Germinal center (tissue), 1 donor: ENCODE measurements at regions not wholly inside any gene's neighbourhood (a gene's known extent, or its start where the extent isn't known, plus 50 kb on each side); places are given as distances from the start of the nearest gene placed in this dataset.

Experiments used
- DNase-seq: peaks from one replicate; pipeline ENCODE4 v3.0.0; 2012; ENCODE audit warnings: mixed read lengths, low spot score

- no peak for DNase-seq
These were observed 437.3 kb upstream of the MPDZ start for GRCh38 chr9:13716601-13717321.

DNA sequence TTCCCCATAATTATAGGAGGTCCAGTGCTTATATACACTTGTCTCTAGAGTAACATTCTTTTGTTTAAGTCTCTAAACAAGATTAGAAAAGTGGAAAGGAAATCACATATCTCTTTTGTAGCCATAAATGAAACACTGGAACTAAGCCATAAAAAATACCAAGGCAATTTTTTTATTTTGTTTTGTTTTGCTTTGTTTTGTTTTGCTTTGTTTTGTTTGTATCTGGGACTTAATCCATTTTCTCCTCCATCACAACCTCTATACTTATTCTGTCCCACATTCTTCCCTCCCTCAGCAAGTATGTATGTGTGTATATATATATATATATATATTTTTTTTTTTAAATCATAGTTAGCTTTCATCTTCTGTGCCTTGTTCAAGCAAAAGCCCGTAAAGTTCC, 436.6 kb upstream of the MPDZ start:
- no peak for DNase-seq

GRCh38 chr9:13715430-13715829, 435.9 kb upstream of the MPDZ start:
- no peak for DNase-seq

- DNase-seq, result no peak
These were observed 428.4 kb upstream of the MPDZ start for GRCh38 chr9:13707612-13708576.

- DNase-seq, result no peak
These were observed 426.4 kb upstream of the MPDZ start for GRCh38 chr9:13705918-13706317.

GRCh38 chr9:13705373-13705772, 425.9 kb upstream of the MPDZ start:
- no peak for DNase-seq

DNA sequence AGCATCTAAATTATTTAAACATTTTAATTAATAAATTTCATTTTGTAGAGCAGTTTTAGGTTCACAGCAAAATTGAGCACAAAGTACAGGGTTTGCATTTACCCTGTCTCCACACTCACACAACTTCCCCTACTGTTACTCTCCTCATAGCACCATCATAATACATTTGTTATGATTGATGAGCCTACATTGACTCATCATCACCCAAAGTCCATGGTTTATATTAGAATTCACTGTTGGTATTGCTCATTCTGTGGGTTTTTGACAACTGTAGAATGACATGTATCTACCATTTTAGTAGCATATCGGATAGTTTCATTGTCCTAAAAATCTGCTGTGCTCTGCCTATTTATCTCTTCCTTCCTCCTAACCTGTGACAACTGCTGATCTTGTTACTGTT, 411.1 kb upstream of the MPDZ start:
- DNase-seq, result no peak

GRCh38 chr9:13689925-13690324, 410.4 kb upstream of the MPDZ start:
- DNase-seq, result no peak

DNA sequence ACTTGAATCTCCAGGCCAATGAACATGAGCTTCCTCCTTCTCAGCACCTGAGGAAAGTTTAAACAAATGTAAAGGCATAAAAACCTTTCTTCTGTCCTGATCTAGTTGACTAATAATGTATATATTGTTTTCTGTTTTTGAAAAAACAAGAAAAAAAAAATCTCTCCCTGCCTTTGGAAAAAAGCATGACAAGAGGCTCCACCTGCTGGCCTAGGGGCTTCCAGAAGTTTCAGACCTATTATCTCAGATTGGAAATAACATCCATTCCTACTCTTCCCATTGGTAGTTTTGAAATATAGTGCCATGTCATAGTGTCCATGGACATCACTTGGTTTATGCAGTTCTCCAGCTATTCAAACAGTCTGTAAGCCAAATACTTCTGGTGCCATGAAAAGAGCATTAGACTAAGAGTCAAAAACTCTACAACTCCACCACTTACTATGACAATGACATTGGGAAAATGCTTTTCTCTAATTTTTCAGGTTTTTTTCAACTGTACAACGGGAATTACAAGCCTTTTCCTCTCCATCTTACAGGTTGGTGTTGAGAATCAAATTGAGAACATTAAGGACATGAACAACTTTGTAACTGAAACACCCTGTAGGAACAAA, 409.6 kb upstream of the MPDZ start:
- DNase-seq, result no peak

GRCh38 chr9:13688223-13688989, 408.9 kb upstream of the MPDZ start:
- no peak for DNase-seq

- no peak for DNase-seq
These were observed 405.2 kb upstream of the MPDZ start for GRCh38 chr9:13684656-13685055.

DNA sequence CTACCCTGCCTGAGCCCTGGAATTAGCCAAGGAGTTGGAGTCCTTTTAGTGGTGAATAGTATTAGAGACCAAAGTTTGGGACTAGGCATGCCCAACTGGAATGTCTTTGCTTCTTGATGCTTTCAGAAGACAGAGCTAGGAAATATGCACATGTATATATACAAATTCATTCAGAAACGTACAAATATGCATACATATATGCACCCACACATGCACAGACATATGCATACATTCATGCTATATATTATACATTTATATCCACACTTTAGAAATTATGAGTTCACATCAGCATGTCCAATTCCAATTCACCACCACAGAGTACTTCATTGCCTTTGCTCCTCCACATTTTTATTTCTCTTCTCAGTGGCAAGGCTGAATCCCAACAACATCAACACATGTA, 398.3 kb upstream of the MPDZ start:
- no peak for DNase-seq

- no peak for DNase-seq
These were observed 396.1 kb upstream of the MPDZ start for GRCh38 chr9:13675638-13676000.

- DNase-seq, result no peak
These were observed 395.6 kb upstream of the MPDZ start for GRCh38 chr9:13674926-13675637.

DNA sequence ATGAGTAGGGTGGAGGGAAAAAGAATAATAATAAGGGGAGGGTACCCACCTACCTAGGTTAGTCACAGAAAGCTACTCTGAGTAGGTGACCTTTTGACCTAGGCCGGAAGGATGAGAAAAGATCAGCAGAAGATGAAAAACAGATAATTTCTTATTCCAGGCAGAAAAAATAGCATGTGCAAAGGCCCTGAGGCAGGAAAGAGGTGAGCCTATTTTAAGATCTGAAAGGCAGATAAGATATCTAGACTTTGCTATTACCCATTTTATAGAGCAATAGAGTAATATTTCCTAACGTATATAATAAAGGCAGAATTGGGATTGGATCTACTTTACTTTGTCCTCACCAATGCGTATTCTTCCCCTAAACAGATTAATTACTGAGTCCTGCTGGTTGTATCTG, 393.9 kb upstream of the MPDZ start:
- DNase-seq, result no peak

DNA sequence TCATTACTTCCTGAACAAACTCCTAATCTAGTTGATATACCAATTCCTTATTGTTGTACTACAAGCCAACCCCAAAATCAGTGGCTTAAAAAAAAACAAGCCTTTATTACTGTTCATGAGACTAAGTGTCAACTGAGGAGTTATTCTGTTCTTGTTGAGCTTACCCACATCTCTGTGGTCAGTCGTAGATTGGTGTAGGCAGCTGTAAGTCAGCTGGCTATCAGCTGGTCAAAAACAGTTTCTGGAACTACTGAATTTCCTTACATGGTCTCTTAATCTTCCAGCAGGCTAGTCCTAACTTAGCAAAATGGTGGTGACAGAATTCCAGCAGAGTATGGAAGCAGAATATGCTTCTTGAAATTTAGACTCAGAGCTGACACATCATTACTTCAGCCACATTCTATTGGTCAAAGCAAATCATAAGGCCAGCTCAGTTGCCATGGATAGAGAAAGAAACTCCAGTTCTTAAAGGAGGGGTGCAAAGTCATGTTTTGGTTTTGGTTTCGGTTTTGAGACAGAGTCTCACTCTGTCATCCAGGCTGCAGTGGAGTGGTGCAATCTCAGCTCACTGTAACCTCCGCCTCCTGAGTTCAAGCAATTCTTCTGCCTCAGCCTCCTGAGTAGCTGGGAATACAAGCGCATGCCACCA, 386.1 kb upstream of the MPDZ start:
- DNase-seq, result no peak

DNA sequence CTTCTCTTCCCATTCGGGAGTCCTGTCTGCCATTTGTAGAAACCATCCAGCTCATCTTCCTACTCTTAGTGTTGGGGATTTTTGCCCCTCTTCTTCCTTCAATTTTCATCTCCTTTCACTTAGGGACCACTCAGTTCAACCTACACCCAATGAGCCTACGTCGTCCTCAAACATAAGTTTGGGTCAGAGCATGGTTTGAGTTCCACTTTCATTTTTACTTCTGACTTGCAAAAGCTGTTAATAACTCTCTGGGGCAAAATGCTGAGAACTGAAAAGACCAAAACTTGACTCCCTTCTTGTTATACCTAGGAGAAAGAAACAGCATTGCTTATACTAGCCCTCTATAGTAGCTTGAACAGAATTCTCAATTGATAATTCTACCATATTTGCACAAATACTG, 381.5 kb upstream of the MPDZ start:
- no peak for DNase-seq

GRCh38 chr9:13651969-13652663, 372.6 kb upstream of the MPDZ start:
- DNase-seq, result no peak

DNA sequence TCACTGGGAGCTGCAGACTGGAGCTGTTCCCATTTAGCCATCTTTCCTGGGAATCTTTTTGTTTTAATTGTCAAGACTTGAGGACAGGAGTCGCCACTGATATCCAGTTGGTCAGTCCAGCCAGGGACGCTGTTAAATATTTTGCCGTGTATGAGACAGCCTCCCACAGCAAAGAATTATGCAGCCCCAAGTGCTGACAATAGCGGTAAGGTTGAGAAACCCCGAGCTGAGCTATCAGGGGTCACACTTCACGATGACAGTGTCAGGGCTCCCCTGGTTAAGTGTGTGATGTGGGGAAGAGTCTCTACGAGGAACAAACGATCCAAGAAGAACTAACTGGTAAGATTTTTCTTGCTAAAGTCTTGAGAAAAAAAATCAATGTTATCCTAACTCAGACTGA, 372.0 kb upstream of the MPDZ start:
- DNase-seq, result no peak

DNA sequence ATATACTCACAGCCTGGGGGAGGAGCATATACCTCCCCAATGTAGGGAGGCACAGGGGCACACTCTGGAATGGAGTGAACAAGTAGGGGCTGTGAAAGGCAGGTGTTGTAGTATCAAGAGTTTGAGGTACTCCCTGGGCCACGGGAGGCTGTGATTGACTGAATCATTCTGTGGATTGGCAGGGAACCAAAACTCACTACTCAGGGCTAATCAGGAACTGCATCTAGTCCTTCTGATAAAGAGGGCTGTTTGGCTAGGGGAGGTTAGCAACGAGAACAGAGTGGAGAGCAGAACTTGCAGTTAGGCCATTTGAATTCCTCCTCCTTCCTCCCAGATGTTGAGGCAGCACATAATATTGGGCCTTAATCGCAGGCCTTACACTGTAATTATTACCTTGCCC, 369.2 kb upstream of the MPDZ start:
- no peak for DNase-seq
